C4-2B (cell line): ENCODE measurements at regions not wholly inside any gene's neighbourhood (a gene's known extent, or its start where the extent isn't known, plus 50 kb on each side); places are given as distances from the start of the nearest gene placed in this dataset.
"Not testable (repeated sequence)": the region's sequence is repeated elsewhere in the genome, so short reads cannot be mapped to it uniquely, and the experiment has no call there.

Experiments used
- H3K27ac ChIP-seq: fragments of 450-650 bp; 2 replicates; pipeline ENCODE4 v1.5.1; 2017
- ZFX ChIP-seq: fragments of 450-650 bp; IDR thresholded peaks from 2 replicates; pipeline ENCODE4 v1.6.1; 2017
- TF ChIP-seq, protein P1 (sequence below): fragments of 450-650 bp; conservative IDR thresholded peaks from 2 replicates; pipeline ENCODE4 v1.5.1; 2017; ENCODE audit warnings: mild to moderate bottlenecking

DNA sequence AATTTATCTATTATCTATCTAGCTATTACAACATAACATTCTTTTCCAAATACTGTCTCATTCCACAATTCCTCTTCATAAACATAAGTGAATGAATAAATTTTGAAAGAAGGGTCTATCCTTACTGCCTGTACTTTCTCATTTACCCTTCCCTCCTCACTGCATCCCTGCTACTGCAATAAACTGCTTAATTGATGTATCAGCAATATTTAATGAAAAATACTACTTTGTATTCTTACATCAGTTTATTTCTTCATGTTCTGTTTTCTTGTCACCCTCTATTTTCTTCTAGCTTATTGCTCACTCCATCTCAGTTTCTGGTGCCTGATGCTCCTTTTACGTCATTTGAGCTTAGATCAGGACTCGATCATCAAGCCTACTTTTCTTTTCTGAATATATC, 695.7 kb upstream of the ATXN7L3B start:
- no peak overlapping the region for H3K27ac ChIP-seq
- TF ChIP-seq, protein P1, sequence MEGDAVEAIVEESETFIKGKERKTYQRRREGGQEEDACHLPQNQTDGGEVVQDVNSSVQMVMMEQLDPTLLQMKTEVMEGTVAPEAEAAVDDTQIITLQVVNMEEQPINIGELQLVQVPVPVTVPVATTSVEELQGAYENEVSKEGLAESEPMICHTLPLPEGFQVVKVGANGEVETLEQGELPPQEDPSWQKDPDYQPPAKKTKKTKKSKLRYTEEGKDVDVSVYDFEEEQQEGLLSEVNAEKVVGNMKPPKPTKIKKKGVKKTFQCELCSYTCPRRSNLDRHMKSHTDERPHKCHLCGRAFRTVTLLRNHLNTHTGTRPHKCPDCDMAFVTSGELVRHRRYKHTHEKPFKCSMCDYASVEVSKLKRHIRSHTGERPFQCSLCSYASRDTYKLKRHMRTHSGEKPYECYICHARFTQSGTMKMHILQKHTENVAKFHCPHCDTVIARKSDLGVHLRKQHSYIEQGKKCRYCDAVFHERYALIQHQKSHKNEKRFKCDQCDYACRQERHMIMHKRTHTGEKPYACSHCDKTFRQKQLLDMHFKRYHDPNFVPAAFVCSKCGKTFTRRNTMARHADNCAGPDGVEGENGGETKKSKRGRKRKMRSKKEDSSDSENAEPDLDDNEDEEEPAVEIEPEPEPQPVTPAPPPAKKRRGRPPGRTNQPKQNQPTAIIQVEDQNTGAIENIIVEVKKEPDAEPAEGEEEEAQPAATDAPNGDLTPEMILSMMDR, result no peak
- TF ChIP-seq ZFX, result no peak

DNA sequence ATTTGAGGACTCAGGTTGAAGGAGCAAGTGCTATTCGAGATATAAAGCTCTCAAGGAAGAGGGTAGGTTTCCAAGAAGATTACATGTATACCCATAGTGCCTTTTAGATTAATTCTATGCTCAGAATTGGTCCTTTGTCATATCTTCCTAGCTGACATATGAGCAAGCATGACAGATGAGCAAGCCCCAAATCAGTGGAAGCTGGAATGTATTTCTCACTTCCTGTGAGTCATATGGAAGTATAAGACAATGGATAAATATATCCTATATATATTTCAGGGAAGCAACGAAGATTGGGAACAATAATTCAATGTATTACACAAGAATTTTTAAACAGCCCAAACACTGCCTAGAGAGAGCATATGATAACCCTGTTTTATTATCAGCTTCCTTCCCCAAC, 674.1 kb upstream of the ATXN7L3B start:
- H3K27ac ChIP-seq, result no peak overlapping the region
- TF ChIP-seq ZFX, result no peak
- TF ChIP-seq, protein P1, result no peak

DNA sequence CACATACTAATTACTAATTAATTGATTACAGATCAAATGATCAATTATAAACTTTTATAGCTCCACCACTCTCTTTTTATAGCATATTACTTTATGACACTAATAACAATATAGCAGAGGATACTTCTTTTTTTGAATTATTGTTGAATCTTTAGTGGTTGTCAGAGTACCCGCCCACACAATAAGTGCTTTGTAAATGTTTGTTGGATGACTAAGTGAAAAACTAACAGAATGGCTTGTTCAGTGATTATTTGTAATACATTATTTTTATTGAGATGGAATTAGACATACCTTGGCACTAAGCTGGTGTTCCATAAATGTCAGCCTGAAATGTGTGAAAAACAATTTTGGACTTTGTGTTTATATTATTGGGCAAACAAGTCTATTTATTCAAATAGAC, 670.5 kb upstream of the ATXN7L3B start:
- no peak overlapping the region for H3K27ac ChIP-seq
- TF ChIP-seq, protein P1, result no peak
- no peak for TF ChIP-seq ZFX

DNA sequence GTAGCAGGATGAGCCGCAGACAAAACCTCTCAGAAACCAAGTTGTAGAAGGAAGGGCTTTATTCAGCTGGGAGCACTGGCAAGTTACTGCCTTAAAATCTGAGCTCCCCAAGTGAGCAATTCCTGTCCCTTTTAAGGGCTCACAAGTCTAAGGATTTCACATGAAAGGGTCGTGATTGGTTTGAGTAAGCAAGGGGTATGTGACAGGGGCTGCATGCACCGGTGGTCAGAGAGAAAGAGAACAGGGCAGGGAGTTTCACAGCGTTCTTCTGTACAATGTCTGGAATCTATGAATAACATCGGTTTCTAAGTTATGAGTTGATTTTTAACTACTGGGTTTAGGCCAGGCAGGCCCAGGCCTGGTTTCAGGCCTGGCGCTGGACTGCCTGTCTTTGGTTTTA, 660.3 kb upstream of the ATXN7L3B start:
- not testable (repeated sequence) for H3K27ac ChIP-seq

DNA sequence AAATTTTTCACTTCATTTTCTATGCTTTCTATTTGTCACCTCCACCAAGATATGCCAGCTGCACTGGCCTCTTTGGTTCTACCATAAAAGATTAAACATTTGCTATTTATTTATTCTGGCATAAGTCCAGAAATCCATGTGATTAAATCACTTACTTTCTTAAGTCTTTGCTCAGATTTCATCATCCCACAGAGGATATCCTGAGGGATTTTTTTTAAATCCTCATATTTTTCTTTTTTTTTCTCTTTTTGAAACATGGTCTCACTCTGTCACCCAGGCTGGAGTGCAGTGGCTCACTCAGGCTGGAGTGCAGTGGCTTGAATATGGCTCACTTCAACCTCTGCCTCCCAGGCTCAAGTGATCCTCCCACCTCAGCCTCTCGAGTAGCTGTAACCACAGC, 645.4 kb upstream of the ATXN7L3B start:
- TF ChIP-seq ZFX, result no peak
- TF ChIP-seq, protein P1, result no peak
- no peak overlapping the region for H3K27ac ChIP-seq

DNA sequence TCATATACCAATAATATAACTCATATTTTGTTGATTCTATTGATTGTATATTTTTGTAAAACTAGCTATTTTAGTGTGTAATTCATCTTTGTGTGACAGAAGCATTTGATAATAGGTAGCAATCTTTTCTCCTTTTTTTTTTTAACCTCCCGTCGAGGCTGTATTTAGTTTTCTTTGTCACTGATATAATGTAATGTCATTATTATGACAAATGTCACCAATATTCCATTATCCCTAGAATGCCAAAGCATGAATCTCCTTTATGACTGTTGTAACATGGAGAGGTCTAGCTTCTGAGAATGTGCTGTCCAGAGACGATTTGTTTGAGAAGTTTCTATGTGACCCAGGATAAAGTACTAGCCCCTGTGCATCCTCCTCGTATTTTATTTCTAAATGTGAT, 639.0 kb upstream of the ATXN7L3B start:
- no peak overlapping the region for H3K27ac ChIP-seq
- TF ChIP-seq, protein P1, result no peak
- TF ChIP-seq ZFX, result no peak

DNA sequence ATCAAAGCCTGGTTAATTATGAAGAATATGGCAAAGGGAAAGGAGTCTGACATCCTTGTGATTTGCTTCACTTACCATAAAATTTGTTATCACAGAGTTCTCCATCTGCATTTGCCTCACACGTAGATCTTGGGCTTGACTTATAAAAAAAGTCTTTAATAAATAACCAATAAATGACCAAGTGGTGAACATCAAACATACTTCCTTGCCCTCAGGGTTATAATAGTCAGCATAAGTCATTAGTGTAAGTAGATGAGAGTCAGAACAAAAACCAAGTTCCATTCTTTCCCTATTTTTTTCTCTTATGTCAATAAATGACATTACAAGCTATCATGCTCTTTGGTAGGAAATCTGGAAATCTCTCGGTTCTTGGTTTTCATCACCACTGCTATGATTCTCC, 635.4 kb upstream of the ATXN7L3B start:
- no peak overlapping the region for H3K27ac ChIP-seq
- no peak for TF ChIP-seq ZFX
- TF ChIP-seq, protein P1, result no peak

DNA sequence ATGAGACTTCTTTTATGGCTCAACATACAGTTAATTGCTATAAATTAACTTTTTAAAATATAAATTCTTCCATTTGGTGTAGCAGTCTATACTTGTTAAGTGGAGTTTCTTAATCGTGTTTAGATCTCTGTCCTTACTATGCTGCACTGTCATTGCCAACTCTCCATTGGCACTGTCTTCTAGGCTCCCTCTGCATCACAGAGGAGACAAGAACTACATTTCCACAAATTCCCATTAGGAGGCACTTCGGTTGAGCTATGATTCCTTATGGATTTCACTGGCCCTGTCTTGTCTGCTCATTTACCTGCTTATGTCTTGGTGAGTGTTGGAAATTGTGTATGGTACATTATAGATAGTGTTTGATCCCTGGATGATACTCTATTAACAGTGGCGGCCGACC, 630.9 kb upstream of the ATXN7L3B start:
- TF ChIP-seq ZFX, result no peak
- TF ChIP-seq, protein P1, result no peak
- H3K27ac ChIP-seq, result no peak overlapping the region
